Endothelial cell (in vitro differentiated cells): ENCODE measurements at regions not wholly inside any gene's neighbourhood (a gene's known extent, or its start where the extent isn't known, plus 50 kb on each side); places are given as distances from the start of the nearest gene placed in this dataset.

Experiments
- DNase-seq: peaks from one replicate; pipeline ENCODE4 v3.0.0; 2021; ENCODE audit warnings: low spot score
- H3K27ac Mint-ChIP-seq: one replicate; pipeline ENCODE4 v1.8.0; 2021; ENCODE audit warnings: mixed read lengths, inconsistent platforms; ENCODE audit not compliant: unreplicated experiment
- H3K27me3 Mint-ChIP-seq: one replicate; pipeline ENCODE4 v1.8.0; 2021; ENCODE audit warnings: mild to moderate bottlenecking, moderate library complexity, mixed read lengths, inconsistent platforms; ENCODE audit not compliant: unreplicated experiment
- H3K36me3 Mint-ChIP-seq: one replicate; pipeline ENCODE4 v1.8.0; 2021; ENCODE audit warnings: mild to moderate bottlenecking, low read depth, mixed read lengths, inconsistent platforms; ENCODE audit not compliant: unreplicated experiment
- H3K4me1 Mint-ChIP-seq: one replicate; pipeline ENCODE4 v1.8.0; 2021; ENCODE audit warnings: mild to moderate bottlenecking, mixed read lengths, inconsistent platforms; ENCODE audit not compliant: unreplicated experiment
- H3K4me3 Mint-ChIP-seq: one replicate; pipeline ENCODE4 v1.8.0; 2021; ENCODE audit warnings: mild to moderate bottlenecking, mixed read lengths, inconsistent platforms; ENCODE audit not compliant: unreplicated experiment
- H3K9me3 Mint-ChIP-seq: one replicate; pipeline ENCODE4 v1.8.0; 2021; ENCODE audit warnings: mixed read lengths, inconsistent platforms; ENCODE audit not compliant: unreplicated experiment
- TF ChIP-seq, protein P1 (sequence below): fragments of 200-600 bp; sonication (generic); IDR thresholded peaks from one replicate; pipeline ENCODE4 v1.5.0; 2021; ENCODE audit warnings: antibody characterized with exemption; ENCODE audit not compliant: unreplicated experiment

DNA sequence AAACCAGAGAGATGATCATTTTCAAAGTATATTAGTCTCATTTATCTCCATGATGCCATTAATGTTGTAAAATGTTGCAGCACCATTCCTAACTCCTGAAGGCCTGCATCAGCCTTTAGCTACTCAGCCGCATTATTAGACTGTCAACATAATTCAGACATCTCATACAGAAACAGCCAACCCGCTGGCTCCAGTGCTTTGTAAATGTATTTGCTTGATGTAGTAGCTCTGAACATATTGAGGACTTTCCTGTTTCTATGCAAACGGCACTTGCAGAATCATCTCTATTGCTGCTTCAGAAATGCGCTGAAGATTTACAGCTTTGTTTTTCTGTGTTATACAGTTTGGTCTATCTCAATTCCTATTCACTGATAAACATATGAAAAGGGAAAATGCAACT is 372.2 kb downstream of the DSEL start:
- no peaks in the 10 kb centered on the region for H3K9me3 Mint-ChIP-seq
- DNase-seq, result no peak
- no peak overlapping the region for H3K27ac Mint-ChIP-seq
- H3K36me3 Mint-ChIP-seq, result no peaks in the 10 kb centered on the region
- H3K4me1 Mint-ChIP-seq, result no peaks in the 10 kb centered on the region
- H3K4me3 Mint-ChIP-seq, result no peak overlapping the region
- TF ChIP-seq, protein P1, sequence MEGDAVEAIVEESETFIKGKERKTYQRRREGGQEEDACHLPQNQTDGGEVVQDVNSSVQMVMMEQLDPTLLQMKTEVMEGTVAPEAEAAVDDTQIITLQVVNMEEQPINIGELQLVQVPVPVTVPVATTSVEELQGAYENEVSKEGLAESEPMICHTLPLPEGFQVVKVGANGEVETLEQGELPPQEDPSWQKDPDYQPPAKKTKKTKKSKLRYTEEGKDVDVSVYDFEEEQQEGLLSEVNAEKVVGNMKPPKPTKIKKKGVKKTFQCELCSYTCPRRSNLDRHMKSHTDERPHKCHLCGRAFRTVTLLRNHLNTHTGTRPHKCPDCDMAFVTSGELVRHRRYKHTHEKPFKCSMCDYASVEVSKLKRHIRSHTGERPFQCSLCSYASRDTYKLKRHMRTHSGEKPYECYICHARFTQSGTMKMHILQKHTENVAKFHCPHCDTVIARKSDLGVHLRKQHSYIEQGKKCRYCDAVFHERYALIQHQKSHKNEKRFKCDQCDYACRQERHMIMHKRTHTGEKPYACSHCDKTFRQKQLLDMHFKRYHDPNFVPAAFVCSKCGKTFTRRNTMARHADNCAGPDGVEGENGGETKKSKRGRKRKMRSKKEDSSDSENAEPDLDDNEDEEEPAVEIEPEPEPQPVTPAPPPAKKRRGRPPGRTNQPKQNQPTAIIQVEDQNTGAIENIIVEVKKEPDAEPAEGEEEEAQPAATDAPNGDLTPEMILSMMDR, result no peak
- no peaks in the 10 kb centered on the region for H3K27me3 Mint-ChIP-seq

DNA sequence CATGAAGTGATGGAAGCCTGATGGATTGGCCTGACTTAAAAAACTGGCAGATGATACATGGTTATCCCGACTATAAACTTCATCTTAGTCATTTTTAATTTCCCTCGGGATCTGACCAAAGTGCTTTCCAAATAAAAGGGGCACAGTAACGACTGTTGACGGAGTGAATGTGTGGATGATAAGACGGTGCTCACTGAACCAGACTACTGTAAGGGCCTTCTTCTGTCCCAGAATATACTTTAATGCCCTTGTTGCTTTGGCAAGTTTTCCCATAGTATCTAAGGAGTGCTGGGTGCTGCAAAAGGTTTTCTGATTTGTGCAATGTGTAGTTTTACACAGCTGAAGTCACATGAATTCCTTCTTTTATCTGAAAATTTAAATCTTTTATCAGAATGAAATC is 373.5 kb downstream of the DSEL start:
- H3K9me3 Mint-ChIP-seq, result no peaks in the 10 kb centered on the region
- DNase-seq, result no peak
- no peaks in the 10 kb centered on the region for H3K4me1 Mint-ChIP-seq
- TF ChIP-seq, protein P1, result no peak
- no peaks in the 10 kb centered on the region for H3K36me3 Mint-ChIP-seq
- no peak overlapping the region for H3K4me3 Mint-ChIP-seq
- H3K27ac Mint-ChIP-seq, result no peak overlapping the region
- H3K27me3 Mint-ChIP-seq, result no peaks in the 10 kb centered on the region

GRCh38 chr18:67142604-67143003 is 373.9 kb downstream of the DSEL start:
- Mint-ChIP-seq H3K27me3 (no peaks in the 10 kb centered on the region), H3K4me1 (no peaks in the 10 kb centered on the region), H3K36me3 (no peaks in the 10 kb centered on the region), H3K9me3 (no peaks in the 10 kb centered on the region), H3K27ac (no peak overlapping the region), H3K4me3 (no peak overlapping the region)
- DNase-seq, result no peak
- TF ChIP-seq, protein P1, result no peak

DNA sequence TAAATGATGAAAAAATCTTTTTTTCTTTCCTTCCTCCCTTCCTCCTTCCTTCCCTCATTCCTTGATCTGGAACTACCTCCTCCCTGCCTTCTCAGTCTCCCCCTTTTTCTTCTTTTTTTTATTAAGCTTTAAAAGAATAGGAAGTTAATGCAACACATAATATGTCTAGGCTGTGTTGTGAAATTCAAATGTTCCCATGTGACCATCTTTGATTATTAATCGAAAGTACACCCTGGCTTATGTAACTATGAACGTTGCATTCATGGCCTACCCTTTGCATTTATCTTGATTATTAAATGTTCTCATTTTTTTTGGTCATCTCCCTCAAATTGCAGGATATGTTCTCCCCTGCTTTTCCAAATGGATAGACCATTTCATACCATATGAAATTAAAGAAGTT is 376.0 kb downstream of the DSEL start:
- TF ChIP-seq, protein P1, result no peak
- DNase-seq, result no peak
- Mint-ChIP-seq H3K4me3 (no peak overlapping the region), H3K4me1 (no peaks in the 10 kb centered on the region), H3K9me3 (no peaks in the 10 kb centered on the region), H3K27me3 (no peaks in the 10 kb centered on the region), H3K36me3 (no peaks in the 10 kb centered on the region), H3K27ac (no peak overlapping the region)

GRCh38 chr18:67139899-67140298 is 376.6 kb downstream of the DSEL start:
- no peak overlapping the region for H3K4me3 Mint-ChIP-seq
- H3K27ac Mint-ChIP-seq, result no peak overlapping the region
- no peak for DNase-seq
- TF ChIP-seq, protein P1, result no peak
- H3K36me3 Mint-ChIP-seq, result no peaks in the 10 kb centered on the region
- no peaks in the 10 kb centered on the region for H3K4me1 Mint-ChIP-seq
- H3K27me3 Mint-ChIP-seq, result no peaks in the 10 kb centered on the region
- no peaks in the 10 kb centered on the region for H3K9me3 Mint-ChIP-seq
